Mesothelial cell of epicardium (in vitro differentiated cells): ENCODE measurements at regions not wholly inside any gene's neighbourhood (a gene's known extent, or its start where the extent isn't known, plus 50 kb on each side); places are given as distances from the start of the nearest gene placed in this dataset.
A peak's percentile ranks its signal among the peaks of the same experiment; 100 is the strongest.

Experiments used
- DNase-seq, 2 experiments: peaks; one replicate each; pipeline ENCODE4 v3.0.0; 2021; ENCODE audit warnings: low spot score in 2 of 2; ENCODE audit not compliant: unreplicated experiment in 2 of 2
- H3K27ac Mint-ChIP-seq: 2 replicates; pipeline ENCODE4 v1.8.0; 2021; ENCODE audit warnings: mixed read lengths
- H3K27me3 Mint-ChIP-seq: 2 replicates; pipeline ENCODE4 v1.8.0; 2021; ENCODE audit warnings: low read depth, mixed read lengths
- H3K36me3 Mint-ChIP-seq: 2 replicates; pipeline ENCODE4 v1.8.0; 2021; ENCODE audit warnings: mixed read lengths
- H3K4me1 Mint-ChIP-seq: 2 replicates; pipeline ENCODE4 v1.8.0; 2021; ENCODE audit warnings: mixed read lengths
- H3K4me3 Mint-ChIP-seq: 2 replicates; pipeline ENCODE4 v1.8.0; 2021; ENCODE audit warnings: mild to moderate bottlenecking, moderate library complexity, mixed read lengths
- H3K9me3 Mint-ChIP-seq: 2 replicates; pipeline ENCODE4 v1.8.0; 2021; ENCODE audit warnings: mixed read lengths
- CTCF ChIP-seq: fragments of 200-600 bp; sonication (generic); IDR thresholded peaks from one replicate; pipeline ENCODE4 v1.5.0; 2021; ENCODE audit warnings: antibody characterized with exemption; ENCODE audit not compliant: unreplicated experiment

GRCh38 chr20:10861090-10861489 is 187.3 kb upstream of the JAG1 start:
- Mint-ChIP-seq H3K27me3 (peaks cover 56% of the 10 kb centered on the region), H3K36me3 (no peaks in the 10 kb centered on the region), H3K9me3 (peaks cover 5% of the 10 kb centered on the region), H3K27ac (no peak overlapping the region), H3K4me3 (no peak overlapping the region), H3K4me1 (peaks cover 44% of the 10 kb centered on the region)
- no peak for TF ChIP-seq CTCF
- no peak for DNase-seq

- H3K27me3 Mint-ChIP-seq = peaks cover 57% of the 10 kb centered on the region
- H3K36me3 Mint-ChIP-seq = no peaks in the 10 kb centered on the region
- DNase-seq = peak in 1 of 2 experiments; percentile 42
- peaks cover 39% of the 10 kb centered on the region for H3K4me1 Mint-ChIP-seq
- no peak overlapping the region for H3K4me3 Mint-ChIP-seq
- peaks cover 5% of the 10 kb centered on the region for H3K9me3 Mint-ChIP-seq
- no peak for TF ChIP-seq CTCF
- peak overlapping the region; percentile 24 for H3K27ac Mint-ChIP-seq
These were observed 187.8 kb upstream of the JAG1 start for GRCh38 chr20:10861619-10862018.

GRCh38 chr20:10863337-10864060 is 189.7 kb upstream of the JAG1 start:
- Mint-ChIP-seq H3K9me3 (peaks cover 5% of the 10 kb centered on the region), H3K27me3 (peaks cover 57% of the 10 kb centered on the region), H3K4me3 (no peak overlapping the region), H3K4me1 (peaks cover 31% of the 10 kb centered on the region), H3K36me3 (no peaks in the 10 kb centered on the region), H3K27ac (no peak overlapping the region)
- TF ChIP-seq CTCF = no peak
- no peak for DNase-seq

- H3K36me3 Mint-ChIP-seq = no peaks in the 10 kb centered on the region
- peaks cover 31% of the 10 kb centered on the region for H3K4me1 Mint-ChIP-seq
- no peak for TF ChIP-seq CTCF
- DNase-seq = no peak
- H3K9me3 Mint-ChIP-seq = peaks cover 5% of the 10 kb centered on the region
- no peak overlapping the region for H3K27ac Mint-ChIP-seq
- no peak overlapping the region for H3K4me3 Mint-ChIP-seq
- H3K27me3 Mint-ChIP-seq = peaks cover 54% of the 10 kb centered on the region
These were observed 190.4 kb upstream of the JAG1 start for GRCh38 chr20:10864076-10864672.

- H3K4me3 Mint-ChIP-seq = no peak overlapping the region
- DNase-seq = no peak
- H3K4me1 Mint-ChIP-seq = peaks cover 18% of the 10 kb centered on the region
- peaks cover 35% of the 10 kb centered on the region for H3K27me3 Mint-ChIP-seq
- H3K9me3 Mint-ChIP-seq = no peaks in the 10 kb centered on the region
- no peak for TF ChIP-seq CTCF
- no peaks in the 10 kb centered on the region for H3K36me3 Mint-ChIP-seq
- H3K27ac Mint-ChIP-seq = no peak overlapping the region
These were observed 194.5 kb upstream of the JAG1 start for GRCh38 chr20:10868299-10868698.
